H9 (cell line): ENCODE measurements at regions not wholly inside any gene's neighbourhood (a gene's known extent, or its start where the extent isn't known, plus 50 kb on each side); places are given as distances from the start of the nearest gene placed in this dataset.

Experiments
- DNase-seq: peaks from one replicate; pipeline ENCODE4 v3.0.0-alpha.2; 2017
- H2AFZ ChIP-seq: one replicate; pipeline ENCODE4 v1.6.1; 2013; ENCODE audit warnings: mild to moderate bottlenecking, low read length, control low read depth, moderate library complexity
- H2AK5ac ChIP-seq: 2 replicates; pipeline ENCODE4 v1.6.1; 2013; ENCODE audit warnings: low read length, control low read depth, mixed read lengths; ENCODE audit not compliant: insufficient read length
- H2BK120ac ChIP-seq: one replicate; pipeline ENCODE4 v1.6.1; 2013; ENCODE audit warnings: low read depth, mild to moderate bottlenecking, low read length, control low read depth, inconsistent platforms; ENCODE audit not compliant: poor library complexity, severe bottlenecking
- H2BK12ac ChIP-seq: 2 replicates; pipeline ENCODE4 v1.6.1; 2013; ENCODE audit warnings: low read length, control low read depth, mixed read lengths, low read depth; ENCODE audit not compliant: insufficient read length
- H2BK15ac ChIP-seq: 2 replicates; pipeline ENCODE4 v1.6.1; 2013; ENCODE audit warnings: low read depth, low read length, control low read depth
- H2BK20ac ChIP-seq: one replicate; pipeline ENCODE4 v1.6.1; 2013; ENCODE audit warnings: low read depth, mild to moderate bottlenecking, low read length, control low read depth, inconsistent platforms; ENCODE audit not compliant: poor library complexity, severe bottlenecking
- H2BK5ac ChIP-seq: 2 replicates; pipeline ENCODE4 v1.6.1; 2013; ENCODE audit warnings: low read length, control low read depth, mixed read lengths; ENCODE audit not compliant: insufficient read length
- H3K14ac ChIP-seq: 2 replicates; pipeline ENCODE4 v1.6.1; 2013; ENCODE audit warnings: low read length, control low read depth; ENCODE audit not compliant: insufficient read depth
- H3K18ac ChIP-seq: 2 replicates; pipeline ENCODE4 v1.6.1; 2013; ENCODE audit warnings: low read depth, mild to moderate bottlenecking, mixed read lengths, low read length, control low read depth; ENCODE audit not compliant: insufficient read length
- H3K23ac ChIP-seq: 2 replicates; pipeline ENCODE4 v1.6.1; 2013; ENCODE audit warnings: low read length, control low read depth, mixed read lengths, low read depth; ENCODE audit not compliant: insufficient read length
- H3K23me2 ChIP-seq: 2 replicates; pipeline ENCODE4 v1.6.1; 2013; ENCODE audit warnings: low read depth, mild to moderate bottlenecking, mixed read lengths, low read length, control low read depth; ENCODE audit not compliant: insufficient read length, poor library complexity, severe bottlenecking
- H3K27ac ChIP-seq: 2 replicates; pipeline ENCODE4 v1.5.1; 2013; ENCODE audit warnings: low read length, control low read depth, mixed read lengths, low read depth; ENCODE audit not compliant: insufficient read length
- H3K27me3 ChIP-seq: 2 replicates; pipeline ENCODE4 v1.6.1; 2013; ENCODE audit warnings: low read length, control low read depth, inconsistent platforms; ENCODE audit not compliant: insufficient read depth
- H3K4ac ChIP-seq: 2 replicates; pipeline ENCODE4 v1.6.1; 2013; ENCODE audit warnings: low read depth, mild to moderate bottlenecking, control low read depth, inconsistent platforms, low read length, moderate library complexity
- H3K4me1 ChIP-seq: 2 replicates; pipeline ENCODE4 v1.6.1; 2013; ENCODE audit warnings: low read length, control low read depth, inconsistent platforms; ENCODE audit not compliant: insufficient read depth
- H3K4me2 ChIP-seq: 2 replicates; pipeline ENCODE4 v1.6.1; 2013; ENCODE audit warnings: low read length, control low read depth, mixed read lengths; ENCODE audit not compliant: insufficient read length, insufficient read depth
- H3K56ac ChIP-seq: 2 replicates; pipeline ENCODE4 v1.6.1; 2013; ENCODE audit warnings: low read depth, mild to moderate bottlenecking, mixed read lengths, low read length, control low read depth; ENCODE audit not compliant: insufficient read length
- H3K79me1 ChIP-seq: 2 replicates; pipeline ENCODE4 v1.6.1; 2013; ENCODE audit warnings: low read depth, mild to moderate bottlenecking, moderate library complexity, low read length, control low read depth, inconsistent platforms; ENCODE audit not compliant: insufficient read depth, poor library complexity, severe bottlenecking
- H3K79me2 ChIP-seq: 2 replicates; pipeline ENCODE4 v1.6.1; 2013; ENCODE audit warnings: low read length, control low read depth, inconsistent platforms; ENCODE audit not compliant: insufficient read depth
- H3K9ac ChIP-seq: 2 replicates; pipeline ENCODE4 v1.6.1; 2013; ENCODE audit warnings: low read length, control low read depth, mixed read lengths; ENCODE audit not compliant: insufficient read length; ENCODE audit errors: extremely low read depth
- H3K9me3 ChIP-seq: one replicate; pipeline ENCODE4 v1.6.1; 2013; ENCODE audit warnings: low read depth, low read length, inconsistent platforms; ENCODE audit not compliant: control insufficient read depth
- H3T11ph ChIP-seq: one replicate; pipeline ENCODE4 v1.6.1; 2013; ENCODE audit warnings: mild to moderate bottlenecking, low read length, control low read depth, inconsistent platforms
- H4K20me1 ChIP-seq: one replicate; pipeline ENCODE4 v1.6.1; 2013; ENCODE audit not compliant: control insufficient read depth, insufficient read length, insufficient read depth
- H4K5ac ChIP-seq: 2 replicates; pipeline ENCODE4 v1.6.1; 2013; ENCODE audit warnings: low read depth, mild to moderate bottlenecking, mixed read lengths, low read length, control low read depth; ENCODE audit not compliant: insufficient read length
- H4K8ac ChIP-seq: replicated peaks from 2 replicates; pipeline ENCODE4 v1.6.1; 2013; ENCODE audit warnings: low read length, control low read depth, mixed read lengths, low read depth; ENCODE audit not compliant: insufficient read length
- H4K91ac ChIP-seq: 2 replicates; pipeline ENCODE4 v1.6.1; 2013; ENCODE audit warnings: low read depth, mild to moderate bottlenecking, moderate library complexity, mixed read lengths, low read length, control low read depth; ENCODE audit not compliant: insufficient read length
- H3K27ac Mint-ChIP-seq, 3 experiments: 2 replicates in 2 of 3; 3 replicates in 1 of 3; pipeline ENCODE4 v1.8.0; 2020 to 2021; ENCODE audit warnings: mixed read lengths in 3 of 3, mild to moderate bottlenecking in 1 of 3, moderate library complexity in 1 of 3
- H3K27me3 Mint-ChIP-seq: 2 replicates; pipeline ENCODE4 v1.8.0; 2021; ENCODE audit warnings: low read depth, mild to moderate bottlenecking, moderate library complexity, mixed read lengths
- H3K36me3 Mint-ChIP-seq, 3 experiments: 2 replicates in 2 of 3; 3 replicates in 1 of 3; pipeline ENCODE4 v1.8.0; 2020 to 2021; ENCODE audit warnings: low read depth in 3 of 3, mixed read lengths in 3 of 3; ENCODE audit not compliant: insufficient read depth in 1 of 3
- H3K4me1 Mint-ChIP-seq, 2 experiments: 2 replicates each; pipeline ENCODE4 v1.8.0; 2020; ENCODE audit warnings: mixed read lengths in 2 of 2
- H3K4me3 Mint-ChIP-seq, 2 experiments: 2 replicates in 1 of 2; 3 replicates in 1 of 2; pipeline ENCODE4 v1.8.0; 2020 to 2021; ENCODE audit warnings: mild to moderate bottlenecking in 2 of 2, mixed read lengths in 2 of 2, moderate library complexity in 1 of 2
- H3K9me3 Mint-ChIP-seq, 2 experiments: 2 replicates in 1 of 2; 3 replicates in 1 of 2; pipeline ENCODE4 v1.8.0; 2020; ENCODE audit warnings: mild to moderate bottlenecking in 2 of 2, mixed read lengths in 2 of 2, moderate library complexity in 1 of 2
- CTCF ChIP-seq: fragments of 200-600 bp; sonication (generic); conservative IDR thresholded peaks from 3 replicates; pipeline ENCODE4 v1.8.0; 2021; ENCODE audit warnings: antibody characterized with exemption, mild to moderate bottlenecking
- WGBS: extraction: QIAGEN DNeasy Blood & Tissue Kit; methylation state at CpG from one replicate; pipeline ENCODE4 v1.1.7; 2013; ENCODE audit warnings: missing lambda C conversion rate, low lambda C conversion rate, mixed read lengths; ENCODE audit not compliant: insufficient read length; ENCODE audit errors: extremely low coverage; 5-methylcytosine and 5-hydroxymethylcytosine counted together

GRCh38 chr2:2558476-2558875 lies 227.4 kb upstream of the MYT1L start:
- no peak for DNase-seq
- Histone ChIP-seq H3K4me1 (no peaks in the 10 kb centered on the region), H3K9ac (no peak overlapping the region), H3T11ph (no peak overlapping the region), H4K20me1 (no peaks in the 10 kb centered on the region), H3K18ac (no peak overlapping the region), H2BK15ac (no peak overlapping the region), H2BK12ac (no peak overlapping the region), H3K14ac (no peak overlapping the region), H3K79me1 (no peaks in the 10 kb centered on the region), H3K27me3 (no peaks in the 10 kb centered on the region), H3K79me2 (no peaks in the 10 kb centered on the region), H3K4me2 (no peak overlapping the region), H3K23me2 (no peaks in the 10 kb centered on the region), H3K56ac (no peak overlapping the region), H3K4ac (no peak overlapping the region), H3K23ac (no peak overlapping the region), H4K8ac (no peak overlapping the region), H2BK20ac (no peak overlapping the region), H2BK120ac (no peak overlapping the region), H2AFZ (no peak overlapping the region), H4K91ac (no peak overlapping the region), H2AK5ac (no peak overlapping the region), H3K9me3 (no peaks in the 10 kb centered on the region), H4K5ac (no peak overlapping the region), H3K27ac (no peak overlapping the region), H2BK5ac (no peak overlapping the region)
- H3K36me3 Mint-ChIP-seq: peaks cover 0 to 1% (median 1%) of the 10 kb centered on the region in 3 experiments; a peak in 3 of 7 replicates
- TF ChIP-seq CTCF: no peak
- WGBS: no CpG with 5 or more reads among the region's 9 CpGs
- no peak overlapping the region for H3K4me3 Mint-ChIP-seq
- H3K27me3 Mint-ChIP-seq: peaks cover 8% of the 10 kb centered on the region
- peaks cover 9 to 15% of the 10 kb centered on the region in 2 experiments for H3K9me3 Mint-ChIP-seq
- H3K4me1 Mint-ChIP-seq: peaks cover 4% of the 10 kb centered on the region in 2 experiments
- no peak overlapping the region for H3K27ac Mint-ChIP-seq
